Kidney (tissue), 13 donors: ENCODE measurements at regions not wholly inside any gene's neighbourhood (a gene's known extent, or its start where the extent isn't known, plus 50 kb on each side); places are given as distances from the start of the nearest gene placed in this dataset.
"Not testable (repeated sequence)": the region's sequence is repeated elsewhere in the genome, so short reads cannot be mapped to it uniquely, and the experiment has no call there.

Source experiments
- DNase-seq, 5 donors: peaks; one replicate each; pipeline ENCODE4 v3.0.0-alpha.2; 2013 to 2020
- FAIRE-seq: peaks from 2 replicates; lab custom pipeline; 2012; peaks lifted over from hg19 to GRCh38; lab: Jason Lieb, UNC
- H3K27ac ChIP-seq, 2 donors: one replicate each; pipeline ENCODE4 v1.7.0; 2013; ENCODE audit warnings: low read depth in 2 of 2, low read length in 2 of 2, inconsistent platforms in 1 of 2
- H3K27me3 ChIP-seq: one replicate; pipeline ENCODE4 v1.7.1; 2013; ENCODE audit warnings: low read length, inconsistent platforms; ENCODE audit not compliant: control insufficient read depth, insufficient read depth
- H3K36me3 ChIP-seq, 3 donors: one replicate each; pipeline versions ENCODE4 v1.7.0 to v1.7.1; 2013; ENCODE audit warnings: low read length in 3 of 3, control low read depth in 1 of 3, inconsistent platforms in 1 of 3; ENCODE audit not compliant: insufficient read depth in 3 of 3, control insufficient read depth in 2 of 3
- H3K4me1 ChIP-seq, 3 donors: one replicate each; pipeline versions ENCODE4 v1.7.0 to v1.7.1; 2013; ENCODE audit warnings: low read length in 3 of 3, inconsistent platforms in 1 of 3, low read depth in 1 of 3; ENCODE audit not compliant: control insufficient read depth in 2 of 3, insufficient read depth in 2 of 3
- H3K4me3 ChIP-seq, 3 donors: one replicate each; pipeline versions ENCODE4 v1.7.0 to v1.8.1; 2013; ENCODE audit warnings: low read length in 3 of 3, control low read depth in 1 of 3, inconsistent platforms in 1 of 3
- H3K9ac ChIP-seq, 3 donors: one replicate each; pipeline versions ENCODE4 v1.7.0 to v1.7.1; 2013; ENCODE audit warnings: low read length in 3 of 3, control low read depth in 1 of 3, inconsistent platforms in 1 of 3
- H3K9me3 ChIP-seq, 3 donors: one replicate each; pipeline versions ENCODE4 v1.7.0 to v1.7.1; 2013; ENCODE audit warnings: low read length in 3 of 3, control low read depth in 1 of 3, inconsistent platforms in 1 of 3; ENCODE audit not compliant: control insufficient read depth in 2 of 3, insufficient read depth in 1 of 3
- CTCF ChIP-seq: IDR thresholded peaks from 3 replicates; pipeline ENCODE4 v1.5.1; 2012; ENCODE audit warnings: mild to moderate bottlenecking, moderate library complexity, borderline replicate concordance; ENCODE audit not compliant: insufficient read depth; ENCODE audit errors: extremely low read depth
- intact Hi-C: fragments of 100-400 bp; cut with DNase I; formaldehyde crosslinking; loops from one replicate; pipeline ENCODE4 v1.11.1; 2022
- donor health status: control.
- donor health status: control.
- donor health status: control.
- donor health status: control.
- donor health status: control.
- donor health status: DM: yes; HTN: yes; CAD: no.
- donor health status: Normal renal cell carcinoma (clear cell type).

- Histone ChIP-seq H3K27ac (no peak overlapping the region), H3K36me3 (no peaks in the 10 kb centered on the region), H3K4me3 (no peak overlapping the region), H3K9ac (no peak overlapping the region), H3K9me3 (peaks cover 0 to 6% (median 4%) of the 10 kb centered on the region in 3 donors), H3K27me3 (no peaks in the 10 kb centered on the region), H3K4me1 (no peaks in the 10 kb centered on the region)
- TF ChIP-seq CTCF = no peak
- FAIRE-seq (no peak), DNase-seq (no peak)
- intact Hi-C loops = no loop called here
Measured at GRCh38 chr12:102669056-102669455, 188.7 kb upstream of the IGF1 start.

GRCh38 chr12:102666176-102666575 lies 185.8 kb upstream of the IGF1 start:
- not testable (repeated sequence) for FAIRE-seq, H3K36me3 ChIP-seq

GRCh38 chr12:102659200-102659911 lies 179.0 kb upstream of the IGF1 start:
- FAIRE-seq (no peak), DNase-seq (no peak)
- H3K27ac ChIP-seq = no peak overlapping the region
- no peak overlapping the region for H3K4me3 ChIP-seq
- intact Hi-C loops = no loop called here
- H3K4me1 ChIP-seq = no peaks in the 10 kb centered on the region
- peak; percentile 2 for TF ChIP-seq CTCF
- no peak overlapping the region for H3K9ac ChIP-seq
- H3K36me3 ChIP-seq = no peaks in the 10 kb centered on the region
- no peaks in the 10 kb centered on the region for H3K27me3 ChIP-seq
- H3K9me3 ChIP-seq = no peaks in the 10 kb centered on the region

More at GRCh38 chr12:102666176-102666575, 185.8 kb upstream of the IGF1 start:
- H3K27ac ChIP-seq, H3K9me3 ChIP-seq, H3K4me1 ChIP-seq, H3K9ac ChIP-seq, intact Hi-C loops, H3K4me3 ChIP-seq, H3K27me3 ChIP-seq: not testable (repeated sequence)
- DNase-seq = peak in 2 of 5 donors; percentile 28 to 49

- intact Hi-C loops = no loop called here
- DNase-seq (no peak), FAIRE-seq (no peak)
- Histone ChIP-seq H3K27me3 (no peaks in the 10 kb centered on the region), H3K4me1 (no peaks in the 10 kb centered on the region), H3K36me3 (no peaks in the 10 kb centered on the region), H3K27ac (no peak overlapping the region), H3K9ac (no peak overlapping the region), H3K9me3 (no peaks in the 10 kb centered on the region), H3K4me3 (no peak overlapping the region)
- no peak for TF ChIP-seq CTCF
Measured at GRCh38 chr12:102653406-102653805, 173.0 kb upstream of the IGF1 start.
